ENCODE measurements at regions not wholly inside any gene's neighbourhood (a gene's known extent, or its start where the extent isn't known, plus 50 kb on each side); places are given as distances from the start of the nearest gene placed in this dataset.

- no peak for DNase-seq (ENCODE audit: extremely low read depth, low read depth)
- TF ChIP-seq CTCF (IDR thresholded peaks at IDR 0.05; ENCODE audit: low read depth, low read length), result no peak
Observed at GRCh38 chr15:97604677-97605076, 355.8 kb upstream of the ARRDC4 start.

- DNase-seq (ENCODE audit: extremely low read depth, low read depth), result no peak
- TF ChIP-seq CTCF (IDR thresholded peaks at IDR 0.05; ENCODE audit: low read depth, low read length), result no peak
Observed at GRCh38 chr15:97615114-97615513, 345.4 kb upstream of the ARRDC4 start.

- no peak for DNase-seq (ENCODE audit: extremely low read depth, low read depth)
- no peak for TF ChIP-seq CTCF (IDR thresholded peaks at IDR 0.05; ENCODE audit: low read depth, low read length)
Observed at GRCh38 chr15:97623091-97623661, 337.3 kb upstream of the ARRDC4 start.

DNA sequence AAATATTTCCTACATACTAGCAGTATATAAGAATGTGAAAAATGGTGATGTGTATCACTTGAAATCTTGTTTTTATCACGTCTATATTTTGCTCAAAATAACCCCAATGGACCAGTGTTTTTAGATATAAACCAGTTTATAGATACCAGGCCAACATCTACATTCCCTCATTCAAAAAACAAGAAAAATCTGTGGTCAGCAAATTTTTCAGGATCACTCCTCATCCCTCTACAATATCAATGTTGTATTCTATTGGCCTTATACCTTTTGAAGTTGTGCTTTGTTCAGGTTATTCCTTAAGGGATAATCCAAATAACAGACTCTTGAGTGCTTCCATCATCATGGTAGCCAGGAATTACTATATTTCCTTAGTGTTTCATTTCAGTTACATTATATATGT lies 332.9 kb upstream of the ARRDC4 start:
- DNase-seq (ENCODE audit: extremely low read depth, low read depth), result no peak
- TF ChIP-seq CTCF (IDR thresholded peaks at IDR 0.05; ENCODE audit: low read depth, low read length), result no peak

DNA sequence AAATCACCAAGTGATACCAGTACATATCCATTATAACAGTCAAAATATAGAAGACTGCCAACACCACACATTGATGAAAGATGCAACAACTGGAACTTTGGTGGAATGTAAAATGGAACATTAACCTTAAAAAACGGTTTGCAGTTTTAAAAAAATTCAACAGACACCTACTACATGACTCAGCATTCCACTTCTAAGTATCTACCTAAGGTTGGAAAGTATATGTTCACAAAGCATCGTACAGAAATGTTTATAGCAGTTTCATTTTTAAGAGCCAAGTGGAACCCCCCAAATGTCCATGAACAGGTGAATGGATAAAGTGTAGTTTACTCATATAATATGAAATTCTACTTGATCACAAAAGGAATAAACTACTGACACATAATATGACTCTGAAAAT lies 314.7 kb upstream of the ARRDC4 start:
- no peak for DNase-seq (ENCODE audit: extremely low read depth, low read depth)
- no peak for TF ChIP-seq CTCF (IDR thresholded peaks at IDR 0.05; ENCODE audit: low read depth, low read length)

DNA sequence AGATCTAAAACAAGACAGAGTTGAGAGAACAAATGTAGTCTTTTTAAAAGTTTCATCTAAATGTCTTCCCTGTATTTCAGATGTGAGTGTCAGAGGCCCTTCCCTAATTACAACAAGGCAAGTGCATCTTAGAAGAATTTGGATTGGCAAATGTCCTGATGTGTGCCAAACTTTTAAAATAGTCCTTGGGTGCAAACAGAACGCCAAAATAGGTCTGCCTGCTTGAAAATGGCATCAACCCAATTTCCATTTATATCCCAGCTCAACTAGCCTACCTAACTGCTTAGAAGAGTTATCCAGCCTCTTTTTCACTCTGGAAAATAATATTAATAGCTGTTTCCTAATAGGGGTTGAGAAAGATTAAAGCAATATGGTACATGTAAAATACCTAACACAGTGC lies 311.8 kb upstream of the ARRDC4 start:
- no peak for TF ChIP-seq CTCF (IDR thresholded peaks at IDR 0.05; ENCODE audit: low read depth, low read length)

GRCh38 chr15:97652041-97652440 lies 308.5 kb upstream of the ARRDC4 start:
- DNase-seq (ENCODE audit: extremely low read depth, low read depth), result no peak
- TF ChIP-seq CTCF (IDR thresholded peaks at IDR 0.05; ENCODE audit: low read depth, low read length), result no peak

More for the DNA sequence above, 311.8 kb upstream of the ARRDC4 start:
- DNase-seq (ENCODE audit: extremely low read depth, low read depth), result no peak

Measured in AG09319 (cell line).